ENCODE measurements at regions not wholly inside any gene's neighbourhood (a gene's known extent, or its start where the extent isn't known, plus 50 kb on each side); places are given as distances from the start of the nearest gene placed in this dataset.

DNA sequence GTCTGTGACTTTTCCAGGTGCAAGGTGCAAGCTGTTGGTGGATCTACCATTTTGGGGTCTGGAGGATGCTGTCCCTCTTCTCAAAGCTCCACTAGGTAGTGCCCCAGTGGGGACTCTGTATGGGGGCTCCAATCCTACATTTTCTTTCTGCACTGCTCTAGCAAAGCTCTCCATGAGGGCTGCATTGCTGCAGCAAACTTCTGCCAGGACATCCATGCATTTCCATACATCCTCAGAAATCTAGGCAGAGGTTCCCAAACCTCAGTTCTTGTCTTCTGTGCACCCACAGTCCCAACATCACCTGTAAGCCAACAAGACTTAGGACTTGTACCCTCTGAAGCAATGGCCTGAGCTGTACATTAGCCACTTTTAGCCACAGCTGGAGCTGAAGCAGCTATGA is 694.5 kb upstream of the BCHE start:
- TF ChIP-seq POLR2AphosphoS5 (IDR thresholded peaks at IDR 0.05) (no peak), TAF1 (IDR thresholded peaks at IDR 0.05; ENCODE audit: low read depth) (no peak), EZH2 (IDR thresholded peaks at IDR 0.05; ENCODE audit: borderline replicate concordance, insufficient read depth, low read length, poor library complexity, severe bottlenecking) (no peak), RAD21 (conservative IDR thresholded peaks at IDR 0.05) (no peak), MXI1 (conservative IDR thresholded peaks at IDR 0.05; ENCODE audit: poor library complexity, severe bottlenecking) (no peak), EP300 (conservative IDR thresholded peaks at IDR 0.05; ENCODE audit: poor library complexity, severe bottlenecking) (no peak)
- TF ChIP-seq, protein P1, sequence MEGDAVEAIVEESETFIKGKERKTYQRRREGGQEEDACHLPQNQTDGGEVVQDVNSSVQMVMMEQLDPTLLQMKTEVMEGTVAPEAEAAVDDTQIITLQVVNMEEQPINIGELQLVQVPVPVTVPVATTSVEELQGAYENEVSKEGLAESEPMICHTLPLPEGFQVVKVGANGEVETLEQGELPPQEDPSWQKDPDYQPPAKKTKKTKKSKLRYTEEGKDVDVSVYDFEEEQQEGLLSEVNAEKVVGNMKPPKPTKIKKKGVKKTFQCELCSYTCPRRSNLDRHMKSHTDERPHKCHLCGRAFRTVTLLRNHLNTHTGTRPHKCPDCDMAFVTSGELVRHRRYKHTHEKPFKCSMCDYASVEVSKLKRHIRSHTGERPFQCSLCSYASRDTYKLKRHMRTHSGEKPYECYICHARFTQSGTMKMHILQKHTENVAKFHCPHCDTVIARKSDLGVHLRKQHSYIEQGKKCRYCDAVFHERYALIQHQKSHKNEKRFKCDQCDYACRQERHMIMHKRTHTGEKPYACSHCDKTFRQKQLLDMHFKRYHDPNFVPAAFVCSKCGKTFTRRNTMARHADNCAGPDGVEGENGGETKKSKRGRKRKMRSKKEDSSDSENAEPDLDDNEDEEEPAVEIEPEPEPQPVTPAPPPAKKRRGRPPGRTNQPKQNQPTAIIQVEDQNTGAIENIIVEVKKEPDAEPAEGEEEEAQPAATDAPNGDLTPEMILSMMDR (IDR thresholded peaks at IDR 0.05; ENCODE audit: poor library complexity, severe bottlenecking) = no peak

Measured in neural cell (in vitro differentiated cells).